ENCODE measurements at regions not wholly inside any gene's neighbourhood (a gene's known extent, or its start where the extent isn't known, plus 50 kb on each side); places are given as distances from the start of the nearest gene placed in this dataset.

GRCh38 chr5:88540471-88541115, 271.9 kb upstream of the TMEM161B start:
- DNase-seq: no peak

GRCh38 chr5:88539693-88540365, 271.2 kb upstream of the TMEM161B start:
- no peak for DNase-seq

GRCh38 chr5:88539026-88539425, 270.4 kb upstream of the TMEM161B start:
- DNase-seq: no peak

GRCh38 chr5:88536146-88536545, 267.5 kb upstream of the TMEM161B start:
- no peak for DNase-seq

GRCh38 chr5:88524941-88525340, 256.3 kb upstream of the TMEM161B start:
- DNase-seq: no peak

GRCh38 chr5:88519066-88519465, 250.4 kb upstream of the TMEM161B start:
- no peak for DNase-seq

GRCh38 chr5:88518131-88519016, 249.7 kb upstream of the TMEM161B start:
- no peak for DNase-seq

- no peak for DNase-seq
Measured at GRCh38 chr5:88515881-88516819, 247.5 kb upstream of the TMEM161B start.

GRCh38 chr5:88515068-88515467, 246.4 kb upstream of the TMEM161B start:
- DNase-seq: no peak

- no peak for DNase-seq
Measured at GRCh38 chr5:88509403-88509802, 240.8 kb upstream of the TMEM161B start.

GRCh38 chr5:88507261-88507660, 238.6 kb upstream of the TMEM161B start:
- DNase-seq: no peak

GRCh38 chr5:88503406-88503805, 234.8 kb upstream of the TMEM161B start:
- DNase-seq: no peak

- DNase-seq: peak; percentile 5
Measured at GRCh38 chr5:88503041-88503345, 234.3 kb upstream of the TMEM161B start.

GRCh38 chr5:88502179-88503040, 233.8 kb upstream of the TMEM161B start:
- DNase-seq: peak; percentile 39

GRCh38 chr5:88495810-88496209, 227.2 kb upstream of the TMEM161B start:
- no peak for DNase-seq

GRCh38 chr5:88490874-88491273, 222.2 kb upstream of the TMEM161B start:
- no peak for DNase-seq

GRCh38 chr5:88489364-88489763, 220.7 kb upstream of the TMEM161B start:
- no peak for DNase-seq

GRCh38 chr5:88488561-88488960, 219.9 kb upstream of the TMEM161B start:
- DNase-seq: no peak

- DNase-seq: no peak
Measured at GRCh38 chr5:88488130-88488529, 219.5 kb upstream of the TMEM161B start.

- no peak for DNase-seq
Measured at GRCh38 chr5:88487066-88487465, 218.4 kb upstream of the TMEM161B start.

- no peak for DNase-seq
Measured at GRCh38 chr5:88486431-88486830, 217.8 kb upstream of the TMEM161B start.

- no peak for DNase-seq
Measured at GRCh38 chr5:88485531-88485930, 216.9 kb upstream of the TMEM161B start.

Data from CD4-positive, alpha-beta T cell treated with Interleukin-10 for 1 hour (primary cell).